Upper lobe of left lung (tissue), 4 donors: ENCODE measurements at regions not wholly inside any gene's neighbourhood (a gene's known extent, or its start where the extent isn't known, plus 50 kb on each side); places are given as distances from the start of the nearest gene placed in this dataset.

ENCODE experiments used
- POLR2A ChIP-seq, 4 donors: fragments of 450-650 bp; IDR thresholded peaks; one replicate each; pipeline ENCODE4 v1.5.1; 2016 to 2017; ENCODE audit warnings: antibody characterized with exemption in 4 of 4, mild to moderate bottlenecking in 2 of 4
- TF ChIP-seq, protein P1 (sequence below), 6 experiments: fragments of 450-650 bp in 4 of 6; fragments of 200-600 bp in 2 of 6; sonication (generic) in 2 of 6; IDR thresholded peaks; one replicate each; pipeline ENCODE4 v1.5.1; 2016 to 2019; ENCODE audit warnings: antibody characterized with exemption in 6 of 6

DNA sequence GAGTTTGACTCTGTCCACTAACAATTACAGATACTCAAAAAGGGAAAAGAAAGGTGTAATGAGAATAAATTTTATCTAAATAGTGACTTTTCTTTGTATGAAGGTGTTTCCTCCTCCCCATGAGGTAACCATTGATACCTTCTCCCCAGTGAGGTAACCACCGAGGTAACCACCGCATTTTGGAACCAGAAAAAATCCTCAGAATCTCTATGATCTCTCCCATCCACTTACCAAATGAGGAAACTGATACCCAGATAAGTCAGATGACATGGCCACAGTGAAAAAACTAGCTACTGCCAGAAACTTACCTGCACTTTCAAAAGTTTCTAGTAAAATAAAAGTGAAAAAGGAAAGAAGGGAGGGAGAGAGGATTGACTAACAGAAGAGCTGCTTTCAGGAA is 124.0 kb upstream of the FNDC3A start:
- TF ChIP-seq, protein P1, sequence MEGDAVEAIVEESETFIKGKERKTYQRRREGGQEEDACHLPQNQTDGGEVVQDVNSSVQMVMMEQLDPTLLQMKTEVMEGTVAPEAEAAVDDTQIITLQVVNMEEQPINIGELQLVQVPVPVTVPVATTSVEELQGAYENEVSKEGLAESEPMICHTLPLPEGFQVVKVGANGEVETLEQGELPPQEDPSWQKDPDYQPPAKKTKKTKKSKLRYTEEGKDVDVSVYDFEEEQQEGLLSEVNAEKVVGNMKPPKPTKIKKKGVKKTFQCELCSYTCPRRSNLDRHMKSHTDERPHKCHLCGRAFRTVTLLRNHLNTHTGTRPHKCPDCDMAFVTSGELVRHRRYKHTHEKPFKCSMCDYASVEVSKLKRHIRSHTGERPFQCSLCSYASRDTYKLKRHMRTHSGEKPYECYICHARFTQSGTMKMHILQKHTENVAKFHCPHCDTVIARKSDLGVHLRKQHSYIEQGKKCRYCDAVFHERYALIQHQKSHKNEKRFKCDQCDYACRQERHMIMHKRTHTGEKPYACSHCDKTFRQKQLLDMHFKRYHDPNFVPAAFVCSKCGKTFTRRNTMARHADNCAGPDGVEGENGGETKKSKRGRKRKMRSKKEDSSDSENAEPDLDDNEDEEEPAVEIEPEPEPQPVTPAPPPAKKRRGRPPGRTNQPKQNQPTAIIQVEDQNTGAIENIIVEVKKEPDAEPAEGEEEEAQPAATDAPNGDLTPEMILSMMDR (IDR thresholded peaks at IDR 0.05) = no peak
- no peak for TF ChIP-seq POLR2A (IDR thresholded peaks at IDR 0.05)
